GM12865 (cell line): ENCODE measurements at regions not wholly inside any gene's neighbourhood (a gene's known extent, or its start where the extent isn't known, plus 50 kb on each side); places are given as distances from the start of the nearest gene placed in this dataset.

ENCODE experiments used
- DNase-seq: peaks from one replicate; pipeline ENCODE4 v3.0.0; 2010; ENCODE audit warnings: low read depth
- H3K4me3 ChIP-seq: 2 replicates; pipeline ENCODE4 v1.5.1; 2011; ENCODE audit warnings: mild to moderate bottlenecking, low read depth, low read length, control low read depth
- CTCF ChIP-seq: IDR thresholded peaks from 2 replicates; pipeline ENCODE4 v1.5.1; 2011; ENCODE audit warnings: low read length, control low read depth, low read depth, inconsistent platforms; ENCODE audit not compliant: insufficient read depth; ENCODE audit errors: missing control alignments

DNA sequence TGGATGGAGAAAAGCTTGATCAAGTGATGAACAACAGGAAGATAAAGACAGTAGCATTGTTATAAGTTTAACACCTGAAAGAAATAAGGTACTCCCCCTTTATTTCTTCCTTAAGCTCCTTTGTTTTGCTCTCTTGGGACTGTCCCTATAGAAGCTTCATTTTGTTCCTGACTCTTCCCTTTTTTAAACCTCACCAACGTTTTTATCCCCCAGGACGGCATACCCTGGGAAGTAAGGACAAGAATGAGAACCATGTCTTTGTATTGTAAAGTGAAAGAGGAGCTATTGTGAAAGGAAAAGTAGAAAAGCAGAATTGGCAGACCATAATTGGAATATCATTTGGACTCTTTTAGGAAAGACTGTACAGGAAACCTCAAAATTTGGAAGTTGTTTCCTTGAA, 1368.6 kb upstream of the C9orf72 start:
- no peak overlapping the region for H3K4me3 ChIP-seq

GRCh38 chr9:28942941-28943340, 1369.7 kb upstream of the C9orf72 start:
- no peak overlapping the region for H3K4me3 ChIP-seq
- no peak for DNase-seq
- TF ChIP-seq CTCF: no peak

More for the DNA sequence above, 1368.6 kb upstream of the C9orf72 start:
- DNase-seq: no peak
- TF ChIP-seq CTCF: no peak

DNA sequence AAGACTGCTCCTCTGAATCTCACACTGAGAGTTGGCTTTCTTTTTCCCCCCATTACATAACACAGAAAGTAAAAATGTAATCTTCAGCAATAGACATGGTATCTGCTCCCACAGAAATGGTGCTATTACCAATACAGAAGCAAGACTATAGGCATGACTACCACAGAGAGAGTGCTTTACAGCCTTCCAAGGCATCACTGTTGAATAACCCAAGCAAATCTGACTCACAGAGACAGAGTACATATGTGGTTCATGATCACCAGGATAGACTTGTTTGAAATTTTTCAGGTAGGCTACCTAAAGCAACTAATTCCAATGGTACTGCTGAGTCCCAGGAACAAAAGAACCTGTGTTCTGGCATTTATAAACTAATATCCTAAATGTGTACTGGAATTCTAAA, 1373.4 kb upstream of the C9orf72 start:
- DNase-seq: no peak
- TF ChIP-seq CTCF: no peak
- no peak overlapping the region for H3K4me3 ChIP-seq

GRCh38 chr9:28951945-28952344, 1378.7 kb upstream of the C9orf72 start:
- no peak overlapping the region for H3K4me3 ChIP-seq
- DNase-seq: peak; percentile 18
- peak; percentile 20 for TF ChIP-seq CTCF

DNA sequence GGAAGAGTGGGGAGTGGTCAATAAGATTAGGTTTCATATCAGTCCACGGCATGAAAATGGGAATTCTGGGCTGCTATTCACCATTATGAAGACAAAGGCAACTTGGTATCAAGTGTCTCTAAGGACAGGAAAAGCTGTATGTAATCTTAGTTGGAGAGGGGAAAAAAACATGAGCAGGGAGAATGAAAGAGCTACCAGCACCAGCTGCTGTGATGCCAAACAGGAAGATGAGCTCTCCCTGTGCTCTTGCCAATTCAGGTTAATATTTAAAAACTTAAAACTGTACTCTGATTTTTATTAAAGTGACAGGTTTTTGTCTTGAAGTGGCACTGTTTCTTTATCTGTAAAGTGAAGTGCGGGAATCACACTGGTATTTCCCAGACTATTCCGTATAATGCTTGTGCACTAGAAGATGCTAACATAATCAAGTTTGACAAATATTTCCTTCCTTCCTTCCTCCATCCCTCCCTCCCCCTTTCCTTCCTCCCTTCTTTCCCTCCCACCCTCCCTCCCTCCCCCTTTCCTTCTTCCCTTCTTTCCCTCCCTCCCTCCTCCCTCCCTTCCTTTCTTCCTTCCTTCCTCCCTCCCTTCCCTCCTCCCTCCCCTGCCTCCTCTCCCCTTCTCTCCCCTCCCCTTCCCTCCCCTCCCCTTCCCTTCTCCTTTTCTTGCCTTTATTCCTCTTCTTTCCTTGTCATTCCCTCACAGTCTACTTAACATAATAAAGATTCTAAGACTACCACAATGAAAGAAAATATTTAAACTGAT, 1383.0 kb upstream of the C9orf72 start:
- no peak overlapping the region for H3K4me3 ChIP-seq
- TF ChIP-seq CTCF: no peak
- no peak for DNase-seq

GRCh38 chr9:28960602-28961001, 1387.3 kb upstream of the C9orf72 start:
- H3K4me3 ChIP-seq: no peak overlapping the region
- TF ChIP-seq CTCF: no peak
- DNase-seq: no peak

DNA sequence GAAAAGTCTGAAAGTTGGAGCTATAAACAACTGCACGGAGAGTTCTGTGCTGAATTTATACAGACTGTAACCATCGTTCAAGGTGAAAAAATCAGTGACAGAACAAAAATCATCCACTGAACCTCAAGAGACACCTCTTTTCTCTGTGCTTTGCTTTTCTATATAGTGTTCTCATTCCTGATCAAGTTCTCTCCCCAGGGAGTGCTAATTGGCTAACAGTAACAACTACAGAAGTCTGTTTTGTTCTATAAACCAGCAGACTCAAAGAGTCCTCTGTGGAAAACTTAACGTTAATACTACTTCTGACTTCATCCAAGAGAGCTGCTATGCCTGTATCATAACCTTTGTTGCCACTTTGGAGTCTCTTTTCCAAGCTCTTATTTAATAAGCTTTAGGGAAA, 1388.3 kb upstream of the C9orf72 start:
- no peak for TF ChIP-seq CTCF
- H3K4me3 ChIP-seq: no peak overlapping the region
- no peak for DNase-seq
